GM18907 (cell line): ENCODE measurements at regions not wholly inside any gene's neighbourhood (a gene's known extent, or its start where the extent isn't known, plus 50 kb on each side); places are given as distances from the start of the nearest gene placed in this dataset.

Experiments
- ATAC-seq: cut with Tn5 transposase; IDR thresholded peaks from one replicate; pipeline ENCODE4 v1.9.1; 2021; ENCODE audit warnings: mild to moderate bottlenecking, moderate library complexity; ENCODE audit not compliant: unreplicated experiment

DNA sequence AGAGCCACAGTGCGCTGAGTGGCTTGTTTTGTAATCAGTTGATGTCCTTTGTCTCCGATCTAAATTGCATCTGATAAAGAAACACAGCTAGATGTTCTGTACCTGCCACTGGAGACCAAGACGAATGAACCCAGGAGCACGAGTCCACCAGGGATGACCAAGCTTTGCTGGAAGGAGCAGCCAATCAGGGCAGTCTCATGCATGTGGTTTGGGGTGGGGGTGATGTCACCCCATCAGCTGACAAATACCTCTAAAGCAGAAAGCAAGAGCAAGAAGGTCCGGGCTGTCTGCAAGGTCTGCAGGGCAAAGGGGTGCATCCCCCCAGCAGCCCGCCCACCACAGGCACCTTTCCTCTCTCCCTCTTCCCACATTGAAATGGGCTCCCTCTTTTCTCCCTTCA lies 653.8 kb downstream of the AJAP1 start:
- no peak for ATAC-seq

GRCh38 chr1:5304702-5305101 lies 650.3 kb downstream of the AJAP1 start:
- no peak for ATAC-seq

GRCh38 chr1:5298376-5298775 lies 644.0 kb downstream of the AJAP1 start:
- no peak for ATAC-seq

- no peak for ATAC-seq
Observed at GRCh38 chr1:5297886-5298239, 643.5 kb downstream of the AJAP1 start.

DNA sequence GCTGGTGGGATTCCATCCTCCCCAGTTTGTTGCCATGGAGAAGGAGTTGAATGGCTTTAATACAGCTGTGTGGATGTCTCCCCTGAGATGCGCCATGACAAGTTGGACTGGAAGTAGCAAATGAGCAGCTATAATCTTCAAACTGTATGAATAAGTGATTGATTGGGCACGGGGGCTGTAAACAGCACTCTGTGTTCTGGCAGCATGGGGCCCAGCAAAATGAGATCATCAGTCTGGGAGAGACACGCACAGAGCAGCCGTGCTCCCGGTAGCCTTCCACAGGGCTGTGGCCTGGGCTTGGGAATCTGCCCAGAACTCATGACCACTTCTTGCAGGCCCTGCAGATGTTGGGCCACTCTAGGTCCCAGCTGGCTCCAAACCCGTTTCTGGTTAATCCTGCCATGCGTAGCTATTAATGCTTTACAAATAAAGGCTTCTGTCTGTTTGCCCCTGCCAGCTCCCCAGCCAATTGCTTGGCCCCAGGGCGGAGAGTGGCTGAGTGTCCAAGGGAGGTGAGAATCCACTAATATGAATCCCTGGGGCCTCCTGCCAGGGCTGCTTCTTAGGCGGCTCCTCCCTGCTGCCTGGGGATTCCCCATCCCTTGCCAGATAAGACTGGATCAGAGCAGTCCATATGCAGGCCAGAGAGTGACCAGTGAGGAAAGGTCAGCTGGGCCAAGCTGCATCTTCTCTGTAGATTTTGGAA lies 642.9 kb downstream of the AJAP1 start:
- ATAC-seq, result no peak

DNA sequence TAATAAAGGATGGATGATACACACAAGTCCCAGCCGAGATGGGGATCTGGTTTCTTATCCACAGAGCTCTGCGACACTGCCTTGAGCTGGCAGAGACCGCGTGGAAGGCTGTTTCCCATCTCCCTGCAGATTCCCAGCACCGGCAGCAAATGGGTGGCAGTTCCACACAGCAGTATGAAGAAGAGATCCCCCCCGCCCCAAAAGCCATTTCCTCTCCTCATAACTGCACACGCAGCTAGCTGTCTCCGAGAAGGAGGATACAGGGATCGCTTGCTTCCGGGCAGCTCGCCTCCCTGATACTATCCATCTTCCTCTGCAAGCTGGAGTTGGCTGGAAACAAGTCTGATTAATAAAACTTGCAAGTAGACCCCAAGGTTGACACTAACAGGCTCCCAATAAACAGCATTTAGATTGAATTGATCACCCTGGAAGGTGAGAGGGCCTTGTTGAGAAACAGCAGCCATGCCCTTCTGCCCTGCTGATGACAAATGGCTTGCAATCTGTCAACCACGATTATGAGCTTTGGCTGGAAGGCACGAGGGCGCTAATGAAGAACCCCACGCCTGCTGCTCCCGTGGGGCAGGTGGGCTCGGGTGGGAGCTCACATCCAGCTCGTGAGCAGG lies 642.3 kb downstream of the AJAP1 start:
- no peak for ATAC-seq

GRCh38 chr1:5296095-5296494 lies 641.7 kb downstream of the AJAP1 start:
- ATAC-seq, result no peak

DNA sequence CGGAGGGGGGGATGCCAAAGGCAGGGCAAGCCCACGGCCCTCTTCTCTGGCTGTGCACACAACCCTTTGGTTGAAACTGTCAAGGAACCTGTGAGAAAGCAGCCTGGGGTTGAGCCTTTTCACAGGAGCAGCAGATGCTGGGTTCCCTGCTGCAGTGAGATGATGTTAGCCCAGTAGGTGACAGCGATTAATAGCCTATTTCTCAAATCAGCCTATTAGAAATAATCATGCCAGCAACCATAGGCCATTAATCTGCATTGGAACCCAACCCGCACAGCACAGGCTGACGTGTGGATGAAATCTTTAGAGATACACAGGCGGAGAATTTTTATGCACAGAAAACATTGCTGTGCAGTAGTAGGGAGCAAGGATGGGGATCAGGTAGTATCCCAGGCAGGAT lies 637.5 kb downstream of the AJAP1 start:
- ATAC-seq, result no peak

DNA sequence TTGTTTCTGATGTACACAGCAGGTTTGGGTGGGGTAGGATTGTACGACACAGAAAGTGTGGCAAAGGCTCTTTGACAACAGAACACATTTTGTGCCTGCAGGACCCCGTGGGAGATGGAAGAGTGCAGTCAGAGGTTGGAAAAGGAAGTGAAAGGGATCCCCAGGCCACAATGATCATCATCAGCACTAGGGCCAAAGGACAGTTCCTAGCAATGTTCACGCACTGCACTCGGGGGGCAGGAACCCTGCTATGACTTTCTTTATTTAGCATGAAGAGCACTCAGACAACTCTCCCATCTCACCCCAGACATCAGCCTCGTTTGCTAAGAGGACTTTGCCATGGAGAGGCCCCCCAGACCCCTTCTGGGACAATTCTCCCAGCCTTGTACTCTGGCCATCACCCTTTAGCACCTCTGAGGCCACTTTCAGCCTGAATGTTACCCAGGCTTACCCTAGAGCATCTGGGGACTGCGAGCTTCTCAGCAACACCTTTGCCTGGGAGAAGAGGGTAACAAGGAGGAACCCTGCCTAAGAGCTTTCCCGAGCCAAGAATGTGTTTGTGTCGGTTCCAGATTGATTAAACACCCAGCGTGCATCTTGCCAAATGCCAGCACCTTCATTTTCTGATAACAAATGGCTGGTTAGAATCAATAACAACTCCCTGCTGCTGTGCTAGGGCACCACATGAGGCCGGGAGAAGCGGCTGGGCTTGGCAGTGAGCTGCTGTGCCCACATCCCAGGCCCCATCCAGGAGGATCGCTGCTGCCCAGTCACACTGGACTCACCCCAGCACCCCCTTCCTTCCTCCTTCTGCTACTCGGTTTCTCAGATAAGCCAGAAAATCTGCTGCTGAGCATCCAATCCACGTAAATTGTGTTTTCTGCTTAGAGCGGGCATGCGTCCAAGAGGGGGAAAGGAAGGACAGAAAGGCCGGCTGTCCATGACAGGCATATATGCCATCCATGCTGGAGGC lies 633.1 kb downstream of the AJAP1 start:
- ATAC-seq, result no peak

GRCh38 chr1:5286244-5286643 lies 631.8 kb downstream of the AJAP1 start:
- ATAC-seq, result no peak

DNA sequence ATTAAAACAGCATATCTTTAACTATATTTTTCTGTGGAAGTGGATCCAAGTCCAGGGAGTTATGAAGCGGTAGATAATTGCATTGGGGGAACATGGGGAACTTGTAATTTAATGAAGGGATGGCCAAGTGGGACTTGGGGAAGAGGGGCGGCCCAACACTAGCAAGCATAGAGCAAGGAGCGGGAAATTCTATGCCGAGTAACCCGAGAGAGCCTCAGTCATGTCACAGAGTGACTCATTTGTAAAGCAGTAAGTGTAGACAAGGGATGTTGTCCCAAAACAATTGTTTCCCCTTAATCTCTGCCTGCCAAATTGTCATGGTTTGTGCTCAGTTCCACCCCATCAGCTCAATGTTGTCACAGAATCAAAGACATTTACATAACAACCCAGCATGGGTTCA lies 620.1 kb downstream of the AJAP1 start:
- ATAC-seq, result no peak

GRCh38 chr1:5273280-5274003 lies 619.0 kb downstream of the AJAP1 start:
- no peak for ATAC-seq

DNA sequence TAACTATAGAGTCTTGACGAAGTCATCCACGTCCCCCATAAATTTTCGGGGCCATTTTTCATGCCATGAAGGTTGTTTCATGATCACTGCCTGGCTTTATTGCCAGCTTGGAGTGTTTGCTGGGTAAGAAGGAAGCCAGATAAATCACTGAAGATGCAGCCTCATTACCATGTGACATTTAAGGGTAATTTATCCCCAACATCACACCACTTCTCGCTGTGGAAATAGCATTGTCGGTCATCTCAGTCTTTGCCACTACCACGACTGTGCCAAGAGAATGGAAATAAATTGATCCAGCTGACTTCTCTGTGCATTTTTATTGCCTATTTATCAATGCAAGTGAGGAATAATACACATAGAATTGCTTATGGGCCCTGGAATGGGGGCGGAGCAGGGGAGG lies 617.9 kb downstream of the AJAP1 start:
- ATAC-seq, result no peak

DNA sequence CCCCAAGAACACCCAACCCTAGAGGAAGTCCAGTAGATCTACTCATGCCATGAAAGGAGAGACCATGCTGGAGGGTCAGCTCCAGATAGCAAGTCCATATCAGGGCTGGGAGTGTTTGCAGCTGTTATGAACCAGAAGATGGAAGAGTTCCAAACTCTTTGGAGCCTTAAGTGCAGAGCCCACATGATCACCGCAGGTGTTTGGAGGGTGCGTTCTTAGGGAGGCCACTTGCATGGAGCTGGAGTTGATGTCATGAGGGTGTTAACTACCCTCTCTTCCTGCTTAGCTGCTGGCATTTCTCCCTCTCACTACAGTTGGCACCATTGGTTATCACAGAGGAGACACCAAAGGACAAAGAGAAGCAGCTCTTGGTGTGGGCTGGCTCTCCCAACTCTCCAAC lies 616.9 kb downstream of the AJAP1 start:
- no peak for ATAC-seq

- ATAC-seq, result no peak
Observed at GRCh38 chr1:5269901-5270300, 615.5 kb downstream of the AJAP1 start.

DNA sequence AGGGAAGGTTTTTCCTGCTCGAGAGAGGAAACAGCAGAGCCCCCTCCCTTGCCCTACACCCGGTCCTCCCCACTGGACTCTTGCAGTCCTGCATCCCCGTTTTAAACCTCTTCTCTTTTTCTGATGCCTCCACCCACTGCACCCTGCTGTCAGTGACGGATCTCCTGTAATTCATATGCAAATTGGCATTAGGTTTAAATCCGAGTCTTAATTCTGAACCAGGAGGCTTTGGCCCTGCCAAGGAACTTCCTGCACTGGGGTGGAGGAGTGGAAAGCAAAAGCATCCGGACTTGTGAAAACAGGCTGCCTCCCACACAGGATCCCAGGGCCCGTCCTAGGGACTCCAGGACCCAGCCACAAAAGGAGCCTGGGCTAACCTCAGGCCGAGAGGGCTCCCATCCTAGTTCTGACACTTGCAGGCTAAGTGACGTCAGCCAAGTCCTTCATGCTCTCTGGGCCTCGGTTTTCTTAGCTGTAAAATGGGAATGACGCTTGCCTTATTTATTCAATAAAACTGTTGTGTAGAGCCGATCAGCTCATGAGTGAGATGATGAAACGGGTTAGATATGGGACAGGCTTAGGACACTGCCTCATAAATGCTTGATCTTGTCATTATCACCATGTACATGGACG lies 613.3 kb downstream of the AJAP1 start:
- ATAC-seq, result no peak

- no peak for ATAC-seq
Observed at GRCh38 chr1:5265438-5266075, 611.1 kb downstream of the AJAP1 start.

DNA sequence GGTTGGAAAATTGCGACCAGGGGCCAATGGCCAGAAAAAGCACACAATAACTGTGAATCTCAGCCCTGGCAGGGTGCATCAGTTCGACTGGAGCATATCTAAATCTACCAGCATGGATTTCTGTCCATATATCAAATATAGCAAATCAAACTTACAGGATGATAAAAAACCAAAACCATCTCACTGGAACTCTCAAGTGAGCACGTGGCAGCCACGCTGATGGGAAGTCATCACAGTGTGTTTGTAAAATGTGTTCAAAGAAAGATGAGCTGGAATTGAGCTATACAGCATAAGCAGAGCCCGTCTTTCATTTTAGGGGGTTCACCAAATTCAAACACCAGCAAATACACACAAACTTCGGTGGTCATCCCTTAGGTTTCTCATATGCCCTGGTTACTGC lies 610.1 kb downstream of the AJAP1 start:
- no peak for ATAC-seq

GRCh38 chr1:5256793-5257192 lies 602.4 kb downstream of the AJAP1 start:
- no peak for ATAC-seq

GRCh38 chr1:5254975-5255374 lies 600.6 kb downstream of the AJAP1 start:
- no peak for ATAC-seq
